GM21381 (cell line): ENCODE measurements at regions not wholly inside any gene's neighbourhood (a gene's known extent, or its start where the extent isn't known, plus 50 kb on each side); places are given as distances from the start of the nearest gene placed in this dataset.

Source experiments
- ATAC-seq: cut with Tn5 transposase; IDR thresholded peaks from one replicate; pipeline ENCODE4 v1.9.1; 2021; ENCODE audit warnings: mild to moderate bottlenecking, moderate library complexity; ENCODE audit not compliant: unreplicated experiment

GRCh38 chr4:74878323-74878722 is 54.6 kb upstream of the PARM1 start:
- ATAC-seq: no peak

- no peak for ATAC-seq
These were observed 57.5 kb upstream of the PARM1 start for GRCh38 chr4:74875451-74875850.

GRCh38 chr4:74874753-74875367 is 58.1 kb upstream of the PARM1 start:
- ATAC-seq: peak; percentile 68

GRCh38 chr4:74873545-74874301 is 59.2 kb upstream of the PARM1 start:
- peak; percentile 92 for ATAC-seq

- no peak for ATAC-seq
These were observed 64.7 kb upstream of the BTC start for GRCh38 chr4:74858921-74859562.

DNA sequence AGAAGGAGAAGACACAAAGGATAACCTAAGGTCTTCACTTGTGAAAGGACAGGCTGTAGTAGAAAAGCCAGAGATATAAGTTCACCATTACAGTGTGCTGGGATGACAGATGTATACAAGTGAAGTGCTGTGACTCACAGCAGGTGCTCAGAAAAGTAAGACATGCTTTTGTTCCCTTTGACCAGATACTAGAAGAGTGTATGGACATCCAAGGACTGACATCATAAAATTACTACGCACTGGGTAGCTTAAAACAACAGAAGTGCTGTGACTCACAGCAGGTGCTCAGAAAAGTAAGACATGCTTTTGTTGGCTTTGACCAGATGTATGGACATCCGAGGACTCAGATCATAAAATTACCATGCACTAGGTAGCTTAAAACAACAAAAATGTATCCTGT is 61.6 kb upstream of the BTC start:
- ATAC-seq: no peak

GRCh38 chr4:74848774-74849173 is 54.5 kb upstream of the BTC start:
- no peak for ATAC-seq

- no peak for ATAC-seq
These were observed 51.5 kb upstream of the BTC start for GRCh38 chr4:74845834-74846233.
